ENCODE measurements at regions not wholly inside any gene's neighbourhood (a gene's known extent, or its start where the extent isn't known, plus 50 kb on each side); places are given as distances from the start of the nearest gene placed in this dataset.

GRCh38 chr1:111556325-111557037 lies 53.0 kb upstream of the ADORA3 start:
- Histone ChIP-seq H3K27ac (ENCODE audit: control insufficient read depth, insufficient read depth) (no peak overlapping the region), H3K36me3 (ENCODE audit: control insufficient read depth in 2 of 2, insufficient read depth in 2 of 2, low read length in 1 of 2) (no peaks in the 10 kb centered on the region), H3K4me2 (ENCODE audit: control insufficient read depth, insufficient read depth) (no peak overlapping the region), H3K27me3 (replicated peaks in 1 of 2; ENCODE audit: control insufficient read depth in 2 of 2, insufficient read depth in 2 of 2, low read length in 1 of 2) (no peaks in the 10 kb centered on the region), H3K4me1 (ENCODE audit: control insufficient read depth, insufficient read depth, low read length) (no peaks in the 10 kb centered on the region), H2AFZ (ENCODE audit: control insufficient read depth, low read depth, low read length) (no peak overlapping the region), H3K9ac (ENCODE audit: control insufficient read depth, insufficient read depth, low read length) (no peak overlapping the region), H3K79me2 (ENCODE audit: control insufficient read depth, insufficient read depth, low read length) (no peaks in the 10 kb centered on the region), H4K20me1 (ENCODE audit: control insufficient read depth, insufficient read depth) (no peaks in the 10 kb centered on the region), H3K9me3 (replicated peaks; ENCODE audit: control insufficient read depth, insufficient read depth, low read length) (no peaks in the 10 kb centered on the region), H3K4me3 (no peak overlapping the region)
- no peak for DNase-seq (ENCODE audit: low read depth, low spot score)
- CTCF ChIA-PET: interaction anchor here (0.7 to 1.9 kb wide), 10 partner anchors 13 to 158 kb away, joined by 3 to 7 read pairs (median 4); no protein-coding TSS in a partner anchor
- TF ChIP-seq ATF3 (IDR thresholded peaks at IDR 0.05; ENCODE audit: borderline replicate concordance, extremely low read depth, low read depth, low read length) (no peak), SUZ12 (IDR thresholded peaks at IDR 0.05; ENCODE audit: unreplicated experiment) (no peak), PBX3 (IDR thresholded peaks at IDR 0.05; ENCODE audit: insufficient replicate concordance, low read depth, low read length) (no peak), KLF5 (IDR thresholded peaks at IDR 0.05; ENCODE audit: partially characterized antibody) (no peak), TARDBP (IDR thresholded peaks at IDR 0.05; ENCODE audit: borderline replicate concordance) (no peak), SMC3 (IDR thresholded peaks at IDR 0.05; ENCODE audit: borderline replicate concordance, low read length) (peak; percentile 36; the same call in 1 of the 2 replicates), POLR2AphosphoS5 (IDR thresholded peaks at IDR 0.05; ENCODE audit: low read length) (no peak), STAT3 (IDR thresholded peaks at IDR 0.05; ENCODE audit: low read depth, low read length) (no peak), MEF2A (IDR thresholded peaks at IDR 0.05; ENCODE audit: insufficient read depth, low read depth, low read length) (no peak), YY1 (IDR thresholded peaks at IDR 0.05; ENCODE audit: low read depth, low read length) (no peak), RAD21 (IDR thresholded peaks at IDR 0.05; ENCODE audit: insufficient read depth, low read depth, low read length) (peak; percentile 37; the same call in 1 of the 2 replicates), CTCF (IDR thresholded peaks at IDR 0.05 in 2 of 3, conservative IDR thresholded peaks at IDR 0.05 in 1 of 3; ENCODE audit: control insufficient read depth in 2 of 3, extremely low read depth in 1 of 3, insufficient read depth in 1 of 3, low read depth in 3 of 3, low read length in 3 of 3) (peak in 2 of 3 experiments; percentile 7 to 29; a peak in 1 of 6 replicates)
- SMC1A ChIA-PET (ENCODE audit: uncharacterized antibody, unreplicated experiment): interaction anchor here (0.7 to 4.8 kb wide), 5 partner anchors 29 to 60 kb away, joined by 3 to 22 read pairs (median 4); no protein-coding TSS in a partner anchor
- 95% methylated on average over 1 of the region's 1 CpG for WGBS (ENCODE audit: insufficient coverage, insufficient replicate concordance, low lambda C conversion rate, missing lambda C conversion rate)
- in situ Hi-C loops (cut with MboI) (no loop called here), intact Hi-C loops (cut with micrococcal nuclease; ENCODE audit: unreplicated experiment) (loop anchor here (5.0 kb wide), 1 partner anchor 39 kb away; no protein-coding TSS in a partner anchor)
- peak; percentile 38 for FAIRE-seq
- peak; percentile 73 for ATAC-seq
- RAD21 ChIA-PET (ENCODE audit: unreplicated experiment): interaction anchor here (3.6 kb wide), 1 partner anchor 49 kb away, joined by 10 read pairs; no protein-coding TSS in a partner anchor
- POLR2A ChIA-PET: interaction anchor here (0.6 kb wide), 1 partner anchor 1195 kb away, joined by 3 read pairs; no protein-coding TSS in a partner anchor
- BruUV-seq (replicated peaks): no TSS peak

All from GM12878 (cell line).